RCC 7860 (cell line): ENCODE measurements at regions not wholly inside any gene's neighbourhood (a gene's known extent, or its start where the extent isn't known, plus 50 kb on each side); places are given as distances from the start of the nearest gene placed in this dataset.

Experiments
- DNase-seq: peaks from one replicate; pipeline ENCODE4 v3.0.0-alpha.2; 2015; ENCODE audit warnings: low spot score
- FAIRE-seq: peaks from 2 replicates; lab custom pipeline; 2012; peaks lifted over from hg19 to GRCh38; lab: Jason Lieb, UNC

GRCh38 chr6:77181749-77182148 lies 281.5 kb downstream of the HTR1B start:
- no peak for FAIRE-seq

GRCh38 chr6:77180326-77180725 lies 283.0 kb downstream of the HTR1B start:
- FAIRE-seq (no peak), DNase-seq (no peak)

More at GRCh38 chr6:77181749-77182148, 281.5 kb downstream of the HTR1B start:
- no peak for DNase-seq

- DNase-seq: no peak
- no peak for FAIRE-seq
Observed at GRCh38 chr6:77178821-77179220, 284.5 kb downstream of the HTR1B start.

- no peak for FAIRE-seq
- no peak for DNase-seq
Observed at GRCh38 chr6:77177470-77177869, 285.8 kb downstream of the HTR1B start.

- FAIRE-seq: no peak
- no peak for DNase-seq
Observed at GRCh38 chr6:77173472-77174074, 289.7 kb downstream of the HTR1B start.

GRCh38 chr6:77172578-77172977 lies 290.7 kb downstream of the HTR1B start:
- DNase-seq (no peak), FAIRE-seq (no peak)

GRCh38 chr6:77159730-77160129 lies 303.6 kb downstream of the HTR1B start:
- FAIRE-seq (no peak), DNase-seq (no peak)

GRCh38 chr6:77151241-77151640 lies 312.1 kb downstream of the HTR1B start:
- FAIRE-seq (no peak), DNase-seq (no peak)

- no peak for FAIRE-seq
Observed at GRCh38 chr6:77150736-77151135, 312.6 kb downstream of the HTR1B start.

GRCh38 chr6:77145244-77145643 lies 318.0 kb downstream of the HTR1B start:
- FAIRE-seq (no peak), DNase-seq (no peak)

More at GRCh38 chr6:77150736-77151135, 312.6 kb downstream of the HTR1B start:
- DNase-seq: no peak

GRCh38 chr6:77143659-77144447 lies 319.4 kb downstream of the HTR1B start:
- DNase-seq (no peak), FAIRE-seq (no peak)

GRCh38 chr6:77136086-77136485 lies 327.2 kb downstream of the HTR1B start:
- FAIRE-seq: no peak
- DNase-seq: no peak

GRCh38 chr6:77133031-77133430 lies 330.3 kb downstream of the HTR1B start:
- FAIRE-seq (no peak), DNase-seq (no peak)

GRCh38 chr6:77131426-77131825 lies 331.9 kb downstream of the HTR1B start:
- FAIRE-seq (no peak), DNase-seq (no peak)

GRCh38 chr6:77124604-77125003 lies 338.7 kb downstream of the HTR1B start:
- DNase-seq (no peak), FAIRE-seq (no peak)

- FAIRE-seq (no peak), DNase-seq (no peak)
Observed at GRCh38 chr6:77123527-77123926, 339.8 kb downstream of the HTR1B start.

GRCh38 chr6:77106992-77107391 lies 356.3 kb downstream of the HTR1B start:
- no peak for DNase-seq
- no peak for FAIRE-seq

GRCh38 chr6:77105091-77105490 lies 358.2 kb downstream of the HTR1B start:
- DNase-seq: no peak
- FAIRE-seq: no peak

GRCh38 chr6:77097940-77098339 lies 365.4 kb downstream of the HTR1B start:
- DNase-seq (no peak), FAIRE-seq (no peak)

- FAIRE-seq: no peak
- DNase-seq: no peak
Observed at GRCh38 chr6:77095936-77096627, 367.2 kb downstream of the HTR1B start.

GRCh38 chr6:77094821-77095220 lies 368.5 kb downstream of the HTR1B start:
- DNase-seq (no peak), FAIRE-seq (no peak)

- FAIRE-seq: no peak
- no peak for DNase-seq
Observed at GRCh38 chr6:77092971-77093370, 370.3 kb downstream of the HTR1B start.
